GM18909 (cell line): ENCODE measurements at regions not wholly inside any gene's neighbourhood (a gene's known extent, or its start where the extent isn't known, plus 50 kb on each side); places are given as distances from the start of the nearest gene placed in this dataset.
A peak's percentile ranks its signal among the peaks of the same experiment; 100 is the strongest.
"Not testable (repeated sequence)": the region's sequence is repeated elsewhere in the genome, so short reads cannot be mapped to it uniquely, and the experiment has no call there.

Experiments used
- ATAC-seq: cut with Tn5 transposase; IDR thresholded peaks from one replicate; pipeline ENCODE4 v1.9.1; 2021; ENCODE audit warnings: mild to moderate bottlenecking; ENCODE audit not compliant: unreplicated experiment, poor library complexity

- no peak for ATAC-seq
Observed at GRCh38 chr12:87376722-87377121, 652.5 kb downstream of the C12orf50 start.

- ATAC-seq: no peak
Observed at GRCh38 chr12:87369161-87369560, 660.0 kb downstream of the C12orf50 start.

GRCh38 chr12:87368259-87368658 lies 660.9 kb downstream of the C12orf50 start:
- ATAC-seq: no peak

GRCh38 chr12:87365423-87365822 lies 663.8 kb downstream of the C12orf50 start:
- no peak for ATAC-seq

GRCh38 chr12:87363497-87364084 lies 665.6 kb downstream of the C12orf50 start:
- no peak for ATAC-seq

- ATAC-seq: no peak
Observed at GRCh38 chr12:87349681-87350080, 679.5 kb downstream of the C12orf50 start.

GRCh38 chr12:87348071-87348470 lies 681.1 kb downstream of the C12orf50 start:
- no peak for ATAC-seq

GRCh38 chr12:87344699-87345098 lies 684.5 kb downstream of the C12orf50 start:
- no peak for ATAC-seq

- no peak for ATAC-seq
Observed at GRCh38 chr12:87338681-87339080, 690.5 kb downstream of the C12orf50 start.

- no peak for ATAC-seq
Observed at GRCh38 chr12:87336814-87337336, 692.3 kb downstream of the C12orf50 start.

- no peak for ATAC-seq
Observed at GRCh38 chr12:87332987-87333726, 696.0 kb downstream of the C12orf50 start.

GRCh38 chr12:87330071-87330555 lies 699.1 kb downstream of the C12orf50 start:
- ATAC-seq: not testable (repeated sequence)

GRCh38 chr12:87329076-87329863 lies 699.9 kb downstream of the C12orf50 start:
- no peak for ATAC-seq

- no peak for ATAC-seq
Observed at GRCh38 chr12:87323369-87323768, 705.8 kb downstream of the C12orf50 start.

GRCh38 chr12:87320724-87321123 lies 708.5 kb downstream of the C12orf50 start:
- ATAC-seq: no peak

- ATAC-seq: no peak
Observed at GRCh38 chr12:87317302-87317701, 711.9 kb downstream of the C12orf50 start.

- peak; percentile 70 for ATAC-seq
Observed at GRCh38 chr12:87311206-87311605, 718.0 kb downstream of the C12orf50 start.

- no peak for ATAC-seq
Observed at GRCh38 chr12:87310126-87310525, 719.1 kb downstream of the C12orf50 start.

- ATAC-seq: no peak
Observed at GRCh38 chr12:87305481-87305880, 723.7 kb downstream of the C12orf50 start.

- ATAC-seq: no peak
Observed at GRCh38 chr12:87304406-87304805, 724.8 kb downstream of the C12orf50 start.
